ENCODE measurements at regions not wholly inside any gene's neighbourhood (a gene's known extent, or its start where the extent isn't known, plus 50 kb on each side); places are given as distances from the start of the nearest gene placed in this dataset.

- no peak overlapping the region for H3K27ac ChIP-seq
- TF ChIP-seq CTCF (conservative IDR thresholded peaks at IDR 0.05): no peak
Observed at GRCh38 chr1:98221923-98222322, 301.1 kb upstream of the DPYD start.

GRCh38 chr1:98217601-98218000 is 296.8 kb upstream of the DPYD start:
- H3K27ac ChIP-seq: no peak overlapping the region
- TF ChIP-seq CTCF (conservative IDR thresholded peaks at IDR 0.05): no peak

GRCh38 chr1:98216304-98216703 is 295.5 kb upstream of the DPYD start:
- H3K27ac ChIP-seq: no peak overlapping the region

GRCh38 chr1:98211271-98211845 is 290.5 kb upstream of the DPYD start:
- no peak for TF ChIP-seq CTCF (conservative IDR thresholded peaks at IDR 0.05)
- no peak overlapping the region for H3K27ac ChIP-seq

More at GRCh38 chr1:98216304-98216703, 295.5 kb upstream of the DPYD start:
- no peak for TF ChIP-seq CTCF (conservative IDR thresholded peaks at IDR 0.05)

GRCh38 chr1:98210563-98210962 is 289.7 kb upstream of the DPYD start:
- no peak overlapping the region for H3K27ac ChIP-seq
- no peak for TF ChIP-seq CTCF (conservative IDR thresholded peaks at IDR 0.05)

- no peak for TF ChIP-seq CTCF (conservative IDR thresholded peaks at IDR 0.05)
- no peak overlapping the region for H3K27ac ChIP-seq
Observed at GRCh38 chr1:98210064-98210463, 289.2 kb upstream of the DPYD start.

GRCh38 chr1:98205291-98206017 is 284.6 kb upstream of the DPYD start:
- no peak for TF ChIP-seq CTCF (conservative IDR thresholded peaks at IDR 0.05)
- H3K27ac ChIP-seq: no peak overlapping the region

Measured in VCaP (cell line).